ENCODE measurements at regions not wholly inside any gene's neighbourhood (a gene's known extent, or its start where the extent isn't known, plus 50 kb on each side); places are given as distances from the start of the nearest gene placed in this dataset.

- no peak overlapping the region for H3K27ac ChIP-seq
- TF ChIP-seq CTCF (conservative IDR thresholded peaks at IDR 0.05): no peak
Measured at GRCh38 chrX:39957816-39958566, 139.8 kb downstream of the BCOR start.

- no peak overlapping the region for H3K27ac ChIP-seq
Measured at GRCh38 chrX:39958850-39959249, 138.9 kb downstream of the BCOR start.

GRCh38 chrX:39960219-39960618 is 137.5 kb downstream of the BCOR start:
- TF ChIP-seq CTCF (conservative IDR thresholded peaks at IDR 0.05): no peak
- no peak overlapping the region for H3K27ac ChIP-seq

More at GRCh38 chrX:39958850-39959249, 138.9 kb downstream of the BCOR start:
- TF ChIP-seq CTCF (conservative IDR thresholded peaks at IDR 0.05): no peak

- TF ChIP-seq CTCF (conservative IDR thresholded peaks at IDR 0.05): no peak
- no peak overlapping the region for H3K27ac ChIP-seq
Measured at GRCh38 chrX:39961441-39961840, 136.3 kb downstream of the BCOR start.

DNA sequence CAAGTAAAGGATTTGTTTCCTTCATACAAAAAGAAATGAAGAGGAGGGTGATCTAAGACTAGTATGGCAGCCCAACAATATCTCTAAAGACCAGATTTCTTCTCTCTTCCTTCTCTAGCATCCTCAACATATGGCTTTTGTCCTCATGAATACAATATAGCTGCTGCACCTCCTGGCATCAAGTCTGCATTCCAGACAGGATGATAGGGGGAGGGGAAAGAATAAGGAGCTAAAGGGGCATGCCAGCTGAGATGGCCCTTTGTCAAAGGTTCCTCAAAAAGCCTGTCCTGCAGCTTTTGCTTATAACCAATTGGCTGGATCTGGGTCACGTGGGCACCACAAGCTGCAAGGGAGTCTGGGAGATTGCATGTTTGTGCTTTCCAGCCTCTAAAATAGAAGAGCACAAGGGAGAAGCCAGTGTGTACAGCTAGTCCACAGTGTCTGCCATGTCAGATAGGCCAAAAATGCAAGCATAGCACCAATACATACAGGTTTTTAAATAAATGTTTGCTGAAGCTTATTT is 132.6 kb downstream of the BCOR start:
- no peak overlapping the region for H3K27ac ChIP-seq
- no peak for TF ChIP-seq CTCF (conservative IDR thresholded peaks at IDR 0.05)

DNA sequence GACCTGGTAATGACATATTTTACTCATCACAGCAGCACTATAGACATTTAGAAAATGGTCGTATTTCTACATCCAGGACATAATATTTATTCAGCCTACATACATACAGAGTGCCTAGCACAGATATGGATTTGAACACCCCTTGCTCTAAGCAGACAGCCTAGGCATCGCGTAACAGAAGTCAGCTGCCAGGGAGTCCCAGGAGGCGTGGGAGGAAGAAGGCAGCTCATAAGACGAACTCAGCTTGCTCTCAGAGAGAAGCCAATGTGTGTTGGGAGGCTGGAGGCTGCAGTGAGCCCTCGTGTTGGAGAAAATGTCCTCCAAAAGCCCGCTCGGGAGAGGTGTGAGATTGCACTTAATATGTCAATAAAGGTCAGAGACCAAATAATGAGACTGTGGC is 131.6 kb downstream of the BCOR start:
- no peak overlapping the region for H3K27ac ChIP-seq
- TF ChIP-seq CTCF (conservative IDR thresholded peaks at IDR 0.05): no peak

- no peak overlapping the region for H3K27ac ChIP-seq
- TF ChIP-seq CTCF (conservative IDR thresholded peaks at IDR 0.05): no peak
Measured at GRCh38 chrX:39967348-39967747, 130.4 kb downstream of the BCOR start.

All from VCaP (cell line).